Choroid plexus epithelial cell (primary cell): ENCODE measurements at regions not wholly inside any gene's neighbourhood (a gene's known extent, or its start where the extent isn't known, plus 50 kb on each side); places are given as distances from the start of the nearest gene placed in this dataset.
A peak's percentile ranks its signal among the peaks of the same experiment; 100 is the strongest.

Experiments used
- DNase-seq: peaks from one replicate; pipeline ENCODE4 v3.0.0-alpha.2; 2010; ENCODE audit warnings: low read depth
- H3K4me3 ChIP-seq: 2 replicates; pipeline ENCODE4 v1.5.1; 2011; ENCODE audit warnings: low read depth, mild to moderate bottlenecking, control low read depth, low read length, moderate library complexity
- CTCF ChIP-seq: conservative IDR thresholded peaks from 2 replicates; pipeline ENCODE4 v1.5.1; 2011; ENCODE audit warnings: low read depth, mild to moderate bottlenecking, control low read depth, inconsistent platforms, low read length, moderate library complexity

GRCh38 chr4:100130964-100131363 lies 59.3 kb downstream of the DDIT4L start:
- no peak for DNase-seq
- no peak overlapping the region for H3K4me3 ChIP-seq
- TF ChIP-seq CTCF: no peak

- no peak for TF ChIP-seq CTCF
Measured at GRCh38 chr4:100130491-100130890, 59.8 kb downstream of the DDIT4L start.

DNA sequence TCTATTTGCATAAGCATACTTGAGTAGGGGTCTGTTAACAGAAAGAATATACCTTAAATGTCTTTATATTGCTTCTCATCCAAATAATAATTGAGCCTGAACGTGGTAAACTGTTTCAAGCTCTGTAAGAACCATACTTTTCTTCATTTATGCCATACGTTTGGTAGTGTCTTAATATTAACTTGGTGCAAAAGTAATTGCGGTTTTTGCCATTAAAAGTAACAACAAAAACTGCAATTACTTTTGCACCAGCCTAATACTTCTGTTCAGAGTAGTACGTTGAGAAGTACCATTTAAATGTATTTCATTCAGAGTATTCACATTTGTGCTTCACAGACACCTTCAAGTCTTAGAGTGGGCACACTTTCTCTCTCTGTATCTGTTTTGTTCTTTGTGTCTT lies 60.5 kb downstream of the DDIT4L start:
- DNase-seq: no peak
- no peak for TF ChIP-seq CTCF
- H3K4me3 ChIP-seq: no peak overlapping the region

More at GRCh38 chr4:100130491-100130890, 59.8 kb downstream of the DDIT4L start:
- H3K4me3 ChIP-seq: no peak overlapping the region
- no peak for DNase-seq

DNA sequence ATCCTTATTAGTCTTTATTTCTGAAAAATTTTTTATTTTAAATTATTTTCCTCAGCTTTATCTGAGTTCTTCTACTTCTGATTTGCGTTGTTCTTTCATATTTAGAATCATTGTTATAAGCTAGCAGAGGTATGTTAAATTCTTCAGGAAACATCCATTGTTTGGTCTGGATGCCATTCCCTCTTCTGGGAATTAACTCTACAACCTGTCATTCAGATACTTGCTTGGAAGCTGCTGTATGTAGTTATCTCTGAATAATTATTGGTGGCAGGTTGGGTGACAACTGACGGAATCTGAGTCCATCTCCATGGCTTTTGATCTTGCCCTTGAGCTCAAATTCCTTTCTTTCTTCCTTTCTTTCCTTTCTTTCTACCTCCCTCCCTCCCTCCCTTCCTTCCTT lies 61.9 kb downstream of the DDIT4L start:
- no peak for DNase-seq
- no peak for TF ChIP-seq CTCF
- no peak overlapping the region for H3K4me3 ChIP-seq

DNA sequence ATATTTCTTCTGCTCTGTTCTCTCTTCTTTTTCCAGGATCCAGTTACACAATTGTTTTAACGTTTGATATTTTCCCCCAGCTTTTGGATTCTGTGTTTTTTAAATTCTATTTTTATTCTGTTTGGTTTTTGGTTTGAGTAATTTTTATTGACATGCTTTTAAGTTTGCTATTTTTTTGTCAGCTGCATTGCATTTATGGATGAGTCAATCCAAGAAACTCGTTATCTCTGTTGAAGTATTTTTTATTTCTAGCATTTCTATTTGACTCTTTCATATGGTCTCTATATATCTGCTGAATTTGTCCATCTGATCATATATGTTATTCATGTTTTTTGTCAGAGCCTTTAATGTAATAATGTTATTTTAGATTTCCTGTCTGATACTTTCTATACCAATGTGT lies 65.6 kb downstream of the DDIT4L start:
- no peak for DNase-seq

GRCh38 chr4:100118181-100118580 lies 72.1 kb downstream of the DDIT4L start:
- no peak overlapping the region for H3K4me3 ChIP-seq
- no peak for TF ChIP-seq CTCF
- DNase-seq: no peak

More for the DNA sequence above, 65.6 kb downstream of the DDIT4L start:
- no peak overlapping the region for H3K4me3 ChIP-seq
- no peak for TF ChIP-seq CTCF

- DNase-seq: peak; percentile 50
- no peak overlapping the region for H3K4me3 ChIP-seq
- peak; percentile 75 for TF ChIP-seq CTCF
Measured at GRCh38 chr4:100117750-100118149, 72.5 kb downstream of the DDIT4L start.
